Right lobe of liver (tissue), 4 donors: ENCODE measurements at regions not wholly inside any gene's neighbourhood (a gene's known extent, or its start where the extent isn't known, plus 50 kb on each side); places are given as distances from the start of the nearest gene placed in this dataset.

Source experiments
- POLR2A ChIP-seq: fragments of 450-650 bp; IDR thresholded peaks from one replicate; pipeline ENCODE4 v1.6.1; 2017; ENCODE audit warnings: antibody characterized with exemption, mild to moderate bottlenecking
- TF ChIP-seq, protein P1 (sequence below), 4 donors: fragments of 200-600 bp in 3 of 4; fragments of 450-650 bp in 1 of 4; IDR thresholded peaks; one replicate each; pipeline versions ENCODE4 v1.5.1 to v1.8.0; 2016 to 2022; ENCODE audit warnings: antibody characterized with exemption in 4 of 4, mild to moderate bottlenecking in 2 of 4
- donor health status: DM: no; HTN: no; CAD: no.
- donor health status: DM: no; HTN: no; CAD: no.
- donor health status: DM: no; HTN: yes; CAD: no.

DNA sequence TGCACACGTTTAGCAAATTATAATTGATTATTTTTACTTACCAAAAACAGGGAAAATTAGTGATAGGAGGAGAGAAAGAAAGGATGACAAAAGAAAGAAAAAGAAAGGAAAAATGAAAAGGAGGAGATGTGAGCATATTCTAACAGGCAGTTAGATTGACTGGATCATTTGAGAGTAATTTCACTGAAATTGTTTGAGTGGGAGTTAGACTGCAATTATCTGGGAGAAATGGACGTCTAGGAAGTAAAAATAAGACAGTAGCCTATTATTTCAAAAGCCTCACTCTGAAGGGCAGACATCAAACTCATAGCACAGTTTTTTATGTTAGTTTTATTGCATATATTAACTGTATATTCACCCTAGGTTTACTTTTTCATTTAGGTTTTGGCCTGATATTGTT lies 272.8 kb upstream of the POU1F1 start:
- TF ChIP-seq, protein P1, sequence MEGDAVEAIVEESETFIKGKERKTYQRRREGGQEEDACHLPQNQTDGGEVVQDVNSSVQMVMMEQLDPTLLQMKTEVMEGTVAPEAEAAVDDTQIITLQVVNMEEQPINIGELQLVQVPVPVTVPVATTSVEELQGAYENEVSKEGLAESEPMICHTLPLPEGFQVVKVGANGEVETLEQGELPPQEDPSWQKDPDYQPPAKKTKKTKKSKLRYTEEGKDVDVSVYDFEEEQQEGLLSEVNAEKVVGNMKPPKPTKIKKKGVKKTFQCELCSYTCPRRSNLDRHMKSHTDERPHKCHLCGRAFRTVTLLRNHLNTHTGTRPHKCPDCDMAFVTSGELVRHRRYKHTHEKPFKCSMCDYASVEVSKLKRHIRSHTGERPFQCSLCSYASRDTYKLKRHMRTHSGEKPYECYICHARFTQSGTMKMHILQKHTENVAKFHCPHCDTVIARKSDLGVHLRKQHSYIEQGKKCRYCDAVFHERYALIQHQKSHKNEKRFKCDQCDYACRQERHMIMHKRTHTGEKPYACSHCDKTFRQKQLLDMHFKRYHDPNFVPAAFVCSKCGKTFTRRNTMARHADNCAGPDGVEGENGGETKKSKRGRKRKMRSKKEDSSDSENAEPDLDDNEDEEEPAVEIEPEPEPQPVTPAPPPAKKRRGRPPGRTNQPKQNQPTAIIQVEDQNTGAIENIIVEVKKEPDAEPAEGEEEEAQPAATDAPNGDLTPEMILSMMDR (IDR thresholded peaks at IDR 0.05) = no peak
- no peak for TF ChIP-seq POLR2A
